ENCODE measurements at regions not wholly inside any gene's neighbourhood (a gene's known extent, or its start where the extent isn't known, plus 50 kb on each side); places are given as distances from the start of the nearest gene placed in this dataset.

- ATAC-seq (no peak), DNase-seq (no peak)
- Mint-ChIP-seq H3K4me1 (no peaks in the 10 kb centered on the region), H3K36me3 (no peaks in the 10 kb centered on the region), H3K9me3 (peaks cover 0 to 3% of the 10 kb centered on the region in 2 donors), H3K4me3 (no peak overlapping the region), H3K27me3 (ENCODE audit: low read depth in 2 of 2) (no peaks in the 10 kb centered on the region), H3K27ac (no peak overlapping the region)
- Histone ChIP-seq H3K27ac (ENCODE audit: low read length) (no peak overlapping the region), H3K9me3 (ENCODE audit: control insufficient read depth, insufficient read depth, low read length) (peaks cover 5% of the 10 kb centered on the region), H3K4me1 (ENCODE audit: control insufficient read depth, insufficient read depth, low read length) (no peaks in the 10 kb centered on the region), H3K36me3 (ENCODE audit: control insufficient read depth, insufficient read depth, low read length) (no peaks in the 10 kb centered on the region), H3K27me3 (ENCODE audit: control insufficient read depth, insufficient read depth, low read length) (no peaks in the 10 kb centered on the region), H3K4me3 (ENCODE audit: low read length) (no peak overlapping the region)
- TF ChIP-seq CTCF (IDR thresholded peaks at IDR 0.05), result no peak
- intact Hi-C loops (cut with micrococcal nuclease), result no loop called here
Observed at GRCh38 chr4:35464964-35465528, 779.3 kb downstream of the ARAP2 start.

GRCh38 chr4:35491093-35491492, 753.2 kb downstream of the ARAP2 start:
- Mint-ChIP-seq H3K27me3 (ENCODE audit: low read depth in 2 of 2) (no peaks in the 10 kb centered on the region), H3K4me3 (no peak overlapping the region), H3K4me1 (no peaks in the 10 kb centered on the region), H3K9me3 (peaks cover 0 to under 1% of the 10 kb centered on the region in 2 donors), H3K36me3 (no peaks in the 10 kb centered on the region), H3K27ac (no peak overlapping the region)
- no peaks in the 10 kb centered on the region for H3K27me3 ChIP-seq (ENCODE audit: control insufficient read depth, insufficient read depth, low read length)
- H3K4me3 ChIP-seq (ENCODE audit: low read length), result no peak overlapping the region
- TF ChIP-seq CTCF (IDR thresholded peaks at IDR 0.05), result no peak
- no peaks in the 10 kb centered on the region for H3K36me3 ChIP-seq (ENCODE audit: control insufficient read depth, insufficient read depth, low read length)
- ATAC-seq (no peak), DNase-seq (no peak)
- H3K4me1 ChIP-seq (ENCODE audit: control insufficient read depth, insufficient read depth, low read length), result no peaks in the 10 kb centered on the region
- intact Hi-C loops (cut with micrococcal nuclease), result no loop called here
- peaks cover 4% of the 10 kb centered on the region for H3K9me3 ChIP-seq (ENCODE audit: control insufficient read depth, insufficient read depth, low read length)
- H3K27ac ChIP-seq (ENCODE audit: low read length), result no peak overlapping the region

GRCh38 chr4:35493977-35494376, 750.3 kb downstream of the ARAP2 start:
- intact Hi-C loops (cut with micrococcal nuclease), result no loop called here
- DNase-seq (no peak), ATAC-seq (no peak)

More at GRCh38 chr4:35493977-35494376, 750.3 kb downstream of the ARAP2 start:
- WGBS (ENCODE audit: insufficient coverage), result 16% methylated on average over 4 of the region's 4 CpGs
- no peak for TF ChIP-seq CTCF (IDR thresholded peaks at IDR 0.05)
- Mint-ChIP-seq H3K4me1 (no peaks in the 10 kb centered on the region), H3K27me3 (ENCODE audit: low read depth in 2 of 2) (no peaks in the 10 kb centered on the region), H3K27ac (no peak overlapping the region), H3K36me3 (no peaks in the 10 kb centered on the region), H3K9me3 (peaks cover 0 to 3% of the 10 kb centered on the region in 2 donors), H3K4me3 (no peak overlapping the region)
- no peak overlapping the region for H3K4me3 ChIP-seq (ENCODE audit: low read length)
- H3K36me3 ChIP-seq (ENCODE audit: control insufficient read depth, insufficient read depth, low read length), result no peaks in the 10 kb centered on the region
- H3K27me3 ChIP-seq (ENCODE audit: control insufficient read depth, insufficient read depth, low read length), result no peaks in the 10 kb centered on the region
- H3K4me1 ChIP-seq (ENCODE audit: control insufficient read depth, insufficient read depth, low read length), result no peaks in the 10 kb centered on the region
- H3K9me3 ChIP-seq (ENCODE audit: control insufficient read depth, insufficient read depth, low read length), result peaks cover 4% of the 10 kb centered on the region
- H3K27ac ChIP-seq (ENCODE audit: low read length), result no peak overlapping the region

Data from natural killer cell (primary cell).